Hepatocyte (in vitro differentiated cells): ENCODE measurements at regions not wholly inside any gene's neighbourhood (a gene's known extent, or its start where the extent isn't known, plus 50 kb on each side); places are given as distances from the start of the nearest gene placed in this dataset.
A peak's percentile ranks its signal among the peaks of the same experiment; 100 is the strongest.
"Not testable (repeated sequence)": the region's sequence is repeated elsewhere in the genome, so short reads cannot be mapped to it uniquely, and the experiment has no call there.

ENCODE experiments used
- DNase-seq: peaks from one replicate; pipeline ENCODE4 v3.0.0-alpha.2; 2016; ENCODE audit warnings: low spot score
- H2AFZ ChIP-seq: fragments of 200-600 bp; sonication (generic); 2 replicates; pipeline ENCODE4 v1.6.0; 2016; ENCODE audit warnings: antibody characterized with exemption, mild to moderate bottlenecking
- H3K27ac ChIP-seq: fragments of 200-600 bp; sonication (generic); 2 replicates; pipeline ENCODE4 v1.5.1; 2016; ENCODE audit warnings: mild to moderate bottlenecking
- H3K27me3 ChIP-seq: fragments of 200-600 bp; sonication (generic); 2 replicates; pipeline ENCODE4 v1.6.1; 2016
- H3K36me3 ChIP-seq: fragments of 200-600 bp; sonication (generic); replicated peaks from 2 replicates; pipeline ENCODE4 v1.5.1; 2016; ENCODE audit warnings: low read depth; ENCODE audit not compliant: insufficient read depth
- H3K4me1 ChIP-seq: fragments of 200-600 bp; sonication (generic); 2 replicates; pipeline ENCODE4 v1.5.1; 2016; ENCODE audit warnings: mild to moderate bottlenecking, moderate library complexity; ENCODE audit not compliant: insufficient read depth
- H3K4me2 ChIP-seq: fragments of 200-600 bp; sonication (generic); 2 replicates; pipeline ENCODE4 v1.6.0; 2016
- H3K4me3 ChIP-seq: fragments of 200-600 bp; sonication (generic); 2 replicates; pipeline ENCODE4 v1.5.1; 2016; ENCODE audit warnings: mild to moderate bottlenecking
- H3K79me2 ChIP-seq: fragments of 200-600 bp; sonication (generic); 2 replicates; pipeline ENCODE4 v1.6.0; 2017; ENCODE audit warnings: mild to moderate bottlenecking
- H3K9me2 ChIP-seq: fragments of 200-600 bp; sonication (generic); replicated peaks from 2 replicates; pipeline ENCODE4 v1.6.0; 2017; ENCODE audit warnings: mild to moderate bottlenecking; ENCODE audit not compliant: insufficient read depth
- H3K9me3 ChIP-seq: fragments of 200-600 bp; sonication (generic); 2 replicates; pipeline ENCODE4 v1.5.1; 2016; ENCODE audit warnings: low read depth, mild to moderate bottlenecking
- H4K20me1 ChIP-seq: fragments of 200-600 bp; sonication (generic); 2 replicates; pipeline ENCODE4 v1.6.0; 2016; ENCODE audit warnings: mild to moderate bottlenecking; ENCODE audit not compliant: insufficient read depth, poor library complexity, severe bottlenecking
- EZH2 ChIP-seq: fragments of 200-600 bp; sonication (generic); IDR thresholded peaks from 2 replicates; pipeline ENCODE4 v1.6.1; 2016; ENCODE audit warnings: antibody characterized with exemption, mild to moderate bottlenecking, borderline replicate concordance
- EZH2phosphoT487 ChIP-seq: fragments of 200-600 bp; sonication (generic); IDR thresholded peaks from one replicate; pipeline ENCODE4 v1.6.1; 2018; ENCODE audit warnings: antibody characterized with exemption, mild to moderate bottlenecking, low read depth, moderate library complexity; ENCODE audit not compliant: unreplicated experiment, severe bottlenecking
- WGBS: methylation state at CpG from one replicate; pipeline ENCODE4 v1.1.6; 2016; ENCODE audit warnings: low lambda C conversion rate; ENCODE audit errors: missing lambda C conversion rate; 5-methylcytosine and 5-hydroxymethylcytosine counted together
- TF ChIP-seq, protein P1 (sequence below): fragments of 200-600 bp; sonication (generic); IDR thresholded peaks from 2 replicates; pipeline ENCODE4 v1.5.1; 2016; ENCODE audit warnings: antibody characterized with exemption, mild to moderate bottlenecking; ENCODE audit not compliant: poor library complexity

DNA sequence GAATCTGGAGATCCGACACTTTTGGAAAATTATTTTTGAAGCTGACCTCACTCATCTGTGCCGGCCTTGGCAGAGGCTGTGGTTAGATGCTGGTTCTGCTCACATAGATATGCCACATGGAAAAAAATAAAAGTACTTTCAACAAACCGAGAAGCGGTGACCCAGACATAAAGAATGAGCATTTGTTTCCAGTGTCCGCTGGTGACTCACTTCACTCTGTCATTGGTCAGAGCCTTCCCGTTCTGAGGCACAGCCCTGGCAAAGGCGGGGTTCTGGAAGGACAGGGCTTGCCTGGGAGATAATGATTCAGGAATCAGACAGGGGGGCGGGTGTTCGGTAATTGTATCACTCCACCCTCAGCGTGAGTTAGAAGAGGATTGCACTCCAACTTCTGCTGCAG, 172.4 kb upstream of the MXRA5 start:
- WGBS: 86% methylated on average over 10 of the region's 10 CpGs
- Histone ChIP-seq H3K4me3 (no peak overlapping the region), H3K27me3 (no peaks in the 10 kb centered on the region), H3K36me3 (no peaks in the 10 kb centered on the region), H3K27ac (no peak overlapping the region), H3K4me1 (no peaks in the 10 kb centered on the region), H3K9me3 (no peaks in the 10 kb centered on the region), H3K4me2 (no peak overlapping the region), H4K20me1 (no peaks in the 10 kb centered on the region), H2AFZ (no peak overlapping the region), H3K79me2 (no peaks in the 10 kb centered on the region), H3K9me2 (no peaks in the 10 kb centered on the region)
- no peak for TF ChIP-seq EZH2phosphoT487
- TF ChIP-seq, protein P1, sequence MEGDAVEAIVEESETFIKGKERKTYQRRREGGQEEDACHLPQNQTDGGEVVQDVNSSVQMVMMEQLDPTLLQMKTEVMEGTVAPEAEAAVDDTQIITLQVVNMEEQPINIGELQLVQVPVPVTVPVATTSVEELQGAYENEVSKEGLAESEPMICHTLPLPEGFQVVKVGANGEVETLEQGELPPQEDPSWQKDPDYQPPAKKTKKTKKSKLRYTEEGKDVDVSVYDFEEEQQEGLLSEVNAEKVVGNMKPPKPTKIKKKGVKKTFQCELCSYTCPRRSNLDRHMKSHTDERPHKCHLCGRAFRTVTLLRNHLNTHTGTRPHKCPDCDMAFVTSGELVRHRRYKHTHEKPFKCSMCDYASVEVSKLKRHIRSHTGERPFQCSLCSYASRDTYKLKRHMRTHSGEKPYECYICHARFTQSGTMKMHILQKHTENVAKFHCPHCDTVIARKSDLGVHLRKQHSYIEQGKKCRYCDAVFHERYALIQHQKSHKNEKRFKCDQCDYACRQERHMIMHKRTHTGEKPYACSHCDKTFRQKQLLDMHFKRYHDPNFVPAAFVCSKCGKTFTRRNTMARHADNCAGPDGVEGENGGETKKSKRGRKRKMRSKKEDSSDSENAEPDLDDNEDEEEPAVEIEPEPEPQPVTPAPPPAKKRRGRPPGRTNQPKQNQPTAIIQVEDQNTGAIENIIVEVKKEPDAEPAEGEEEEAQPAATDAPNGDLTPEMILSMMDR: no peak
- no peak for TF ChIP-seq EZH2
- DNase-seq: peak; percentile 35

- no peak for DNase-seq
- Histone ChIP-seq H2AFZ (no peak overlapping the region), H3K27me3 (no peaks in the 10 kb centered on the region), H3K27ac (no peak overlapping the region), H3K4me3 (no peak overlapping the region), H4K20me1 (no peaks in the 10 kb centered on the region), H3K79me2 (no peaks in the 10 kb centered on the region), H3K9me2 (no peaks in the 10 kb centered on the region), H3K36me3 (no peaks in the 10 kb centered on the region), H3K4me2 (no peak overlapping the region), H3K4me1 (no peaks in the 10 kb centered on the region), H3K9me3 (no peaks in the 10 kb centered on the region)
- TF ChIP-seq, protein P1: no peak
- no peak for TF ChIP-seq EZH2
- no peak for TF ChIP-seq EZH2phosphoT487
- WGBS: 85% methylated on average over 6 of the region's 6 CpGs
Measured at GRCh38 chrX:3516051-3516541, 169.6 kb upstream of the MXRA5 start.

DNA sequence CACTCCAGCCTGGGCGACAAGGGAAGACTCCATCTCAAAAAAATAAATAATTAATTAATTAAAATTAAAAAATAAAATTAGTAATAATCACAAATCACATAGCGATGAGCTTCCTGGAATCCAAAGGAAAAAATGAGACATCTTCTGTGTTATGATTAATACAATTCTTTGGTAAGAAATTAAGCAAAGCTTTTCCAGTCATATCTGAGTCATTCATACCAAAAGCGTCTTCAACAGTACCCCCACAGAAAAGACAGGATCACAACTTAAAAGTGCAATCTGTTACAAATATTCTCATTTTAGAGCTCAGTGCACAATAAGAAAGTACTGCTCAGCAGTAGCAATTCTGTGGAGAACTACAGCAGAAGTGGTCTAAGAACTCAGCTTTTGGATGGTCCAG, 168.5 kb upstream of the MXRA5 start:
- Histone ChIP-seq H3K9me3 (no peaks in the 10 kb centered on the region), H3K9me2 (no peaks in the 10 kb centered on the region), H3K4me3 (no peak overlapping the region), H3K36me3 (no peaks in the 10 kb centered on the region), H3K4me2 (no peak overlapping the region), H2AFZ (no peak overlapping the region), H3K27me3 (no peaks in the 10 kb centered on the region), H3K4me1 (no peaks in the 10 kb centered on the region), H3K27ac (no peak overlapping the region), H4K20me1 (no peaks in the 10 kb centered on the region), H3K79me2 (no peaks in the 10 kb centered on the region)
- WGBS: 91% methylated on average over 3 of the region's 3 CpGs
- TF ChIP-seq, protein P1: no peak
- TF ChIP-seq EZH2phosphoT487 (no peak), EZH2 (no peak)
- DNase-seq: no peak

- WGBS: 69% methylated on average over 10 of the region's 10 CpGs
- not testable (repeated sequence) for H3K27ac ChIP-seq, H3K9me2 ChIP-seq, H3K4me2 ChIP-seq, H3K4me3 ChIP-seq, DNase-seq, H3K27me3 ChIP-seq, H3K4me1 ChIP-seq, H3K36me3 ChIP-seq, H3K79me2 ChIP-seq, H2AFZ ChIP-seq, H4K20me1 ChIP-seq, H3K9me3 ChIP-seq
Measured at GRCh38 chrX:3512150-3512549, 165.7 kb upstream of the MXRA5 start.
